AG04450 (cell line): ENCODE measurements at regions not wholly inside any gene's neighbourhood (a gene's known extent, or its start where the extent isn't known, plus 50 kb on each side); places are given as distances from the start of the nearest gene placed in this dataset.

Experiments used
- CTCF ChIA-PET: fragments of 300-600, 350-600 bp; formaldehyde crosslinking; extraction: SDS; loops from one replicate; lab custom pipeline; 2022; ENCODE audit warnings: antibody characterized with exemption, inconsistent platforms; lab: Charles Lee
- POLR2A ChIA-PET: fragments of 350-600 bp; formaldehyde crosslinking; extraction: SDS; loops from one replicate; lab custom pipeline; 2021; ENCODE audit warnings: antibody characterized with exemption, inconsistent platforms; lab: Yijun Ruan, JAX
- DNase-seq: peaks from one replicate; pipeline ENCODE4 v3.0.0-alpha.2; 2011; ENCODE audit warnings: low read depth, low spot score
- H3K27ac ChIP-seq: one replicate; pipeline ENCODE4 v1.5.1; 2012; ENCODE audit warnings: low read depth, low read length, control low read depth
- H3K27me3 ChIP-seq: one replicate; pipeline ENCODE4 v1.6.0; 2012; ENCODE audit warnings: low read length; ENCODE audit not compliant: control insufficient read depth, insufficient read depth
- H3K4me3 ChIP-seq: 2 replicates; pipeline ENCODE4 v1.5.1; 2011; ENCODE audit warnings: mild to moderate bottlenecking, low read depth, low read length, control low read depth
- H3K9me3 ChIP-seq: 2 replicates; pipeline ENCODE4 v1.5.1; 2012; ENCODE audit warnings: low read length; ENCODE audit not compliant: control insufficient read depth, insufficient read depth
- CTCF ChIP-seq: IDR thresholded peaks from 2 replicates; pipeline ENCODE4 v1.5.1; 2011; ENCODE audit warnings: low read depth, low read length, control low read depth, inconsistent platforms

GRCh38 chr2:239692362-239692851 is 291.6 kb upstream of the HDAC4 start:
- no peak for DNase-seq
- TF ChIP-seq CTCF, result no peak
- Histone ChIP-seq H3K27me3 (no peaks in the 10 kb centered on the region), H3K9me3 (peaks cover 29% of the 10 kb centered on the region; the same call in 1 of the 2 replicates), H3K27ac (no peak overlapping the region), H3K4me3 (no peak overlapping the region)
- ChIA-PET POLR2A (no interaction called here), CTCF (no interaction called here)

GRCh38 chr2:239691720-239692119 is 290.9 kb upstream of the HDAC4 start:
- POLR2A ChIA-PET, result no interaction called here
- Histone ChIP-seq H3K27me3 (no peaks in the 10 kb centered on the region), H3K9me3 (peaks cover 27% of the 10 kb centered on the region; the same call in 1 of the 2 replicates), H3K27ac (no peak overlapping the region), H3K4me3 (no peak overlapping the region)
- TF ChIP-seq CTCF, result no peak
- DNase-seq, result no peak
- CTCF ChIA-PET, result no interaction called here

- Histone ChIP-seq H3K27me3 (no peaks in the 10 kb centered on the region), H3K27ac (no peak overlapping the region), H3K9me3 (peaks cover 24% of the 10 kb centered on the region; the same call in 1 of the 2 replicates), H3K4me3 (no peak overlapping the region)
- DNase-seq, result no peak
- ChIA-PET CTCF (no interaction called here), POLR2A (no interaction called here)
- no peak for TF ChIP-seq CTCF
These were observed 290.1 kb upstream of the HDAC4 start for GRCh38 chr2:239690651-239691631.

GRCh38 chr2:239689985-239690384 is 289.2 kb upstream of the HDAC4 start:
- no peak overlapping the region for H3K27ac ChIP-seq
- DNase-seq, result no peak
- H3K27me3 ChIP-seq, result no peaks in the 10 kb centered on the region
- TF ChIP-seq CTCF, result no peak
- H3K4me3 ChIP-seq, result no peak overlapping the region
- ChIA-PET CTCF (no interaction called here), POLR2A (no interaction called here)
- H3K9me3 ChIP-seq, result peaks cover 24% of the 10 kb centered on the region; the same call in 1 of the 2 replicates

GRCh38 chr2:239689410-239689809 is 288.6 kb upstream of the HDAC4 start:
- no peak overlapping the region for H3K4me3 ChIP-seq
- ChIA-PET CTCF (no interaction called here), POLR2A (no interaction called here)
- H3K27me3 ChIP-seq, result no peaks in the 10 kb centered on the region
- DNase-seq, result no peak
- no peak for TF ChIP-seq CTCF
- H3K9me3 ChIP-seq, result peaks cover 22% of the 10 kb centered on the region; the same call in 1 of the 2 replicates
- no peak overlapping the region for H3K27ac ChIP-seq
